ENCODE measurements at regions not wholly inside any gene's neighbourhood (a gene's known extent, or its start where the extent isn't known, plus 50 kb on each side); places are given as distances from the start of the nearest gene placed in this dataset.

DNA sequence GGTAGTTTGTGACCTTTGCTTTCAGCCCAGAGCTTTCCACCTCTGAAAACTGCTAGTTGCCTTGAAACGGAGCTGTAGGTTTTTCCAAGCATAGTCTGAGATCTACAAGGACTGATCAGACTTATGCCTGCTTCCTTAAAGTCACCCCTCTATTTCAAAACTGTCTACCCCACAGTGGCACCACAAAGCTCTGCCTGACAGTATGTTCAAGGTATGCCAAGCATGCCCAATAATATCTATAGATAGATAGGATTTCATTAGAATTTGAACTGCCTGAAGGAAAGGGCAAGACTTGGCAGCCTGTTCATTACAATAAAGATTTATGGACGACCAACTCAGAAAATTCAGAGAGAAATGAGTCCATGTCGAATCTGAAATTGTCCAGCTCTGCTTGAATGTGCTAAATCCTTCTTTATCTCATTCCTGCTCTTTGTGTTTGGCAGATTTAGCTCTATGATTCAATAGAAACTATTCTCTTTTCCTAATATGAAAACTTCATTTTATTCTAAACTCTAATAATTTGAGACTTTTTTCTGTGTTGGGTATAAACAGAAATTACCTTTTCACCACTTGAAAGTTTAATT, 227.6 kb upstream of the TBC1D5 start:
- H3K27me3 ChIP-seq (ENCODE audit: insufficient read depth), result no peaks in the 10 kb centered on the region
- H3K9me3 ChIP-seq, result no peaks in the 10 kb centered on the region
- H3K36me3 ChIP-seq (replicated peaks in 1 of 2; ENCODE audit: control insufficient read depth in 1 of 2, insufficient read depth in 2 of 2, low read length in 1 of 2), result no peaks in the 10 kb centered on the region
- POLR2A ChIA-PET, result no interaction called here
- TF ChIP-seq FOXM1 (IDR thresholded peaks at IDR 0.05; ENCODE audit: low read depth) (no peak), POLR2AphosphoS5 (IDR thresholded peaks at IDR 0.05; ENCODE audit: low read depth, low read length) (no peak), TCF12 (IDR thresholded peaks at IDR 0.05) (no peak), RXRA (IDR thresholded peaks at IDR 0.05; ENCODE audit: borderline replicate concordance, low read depth) (no peak), ELF1 (IDR thresholded peaks at IDR 0.05) (no peak), SIN3A (IDR thresholded peaks at IDR 0.05; ENCODE audit: borderline replicate concordance, low read depth, low read length) (no peak), TEAD4 (IDR thresholded peaks at IDR 0.05; ENCODE audit: borderline replicate concordance, insufficient read depth) (no peak)
- TF ChIP-seq, protein P1, sequence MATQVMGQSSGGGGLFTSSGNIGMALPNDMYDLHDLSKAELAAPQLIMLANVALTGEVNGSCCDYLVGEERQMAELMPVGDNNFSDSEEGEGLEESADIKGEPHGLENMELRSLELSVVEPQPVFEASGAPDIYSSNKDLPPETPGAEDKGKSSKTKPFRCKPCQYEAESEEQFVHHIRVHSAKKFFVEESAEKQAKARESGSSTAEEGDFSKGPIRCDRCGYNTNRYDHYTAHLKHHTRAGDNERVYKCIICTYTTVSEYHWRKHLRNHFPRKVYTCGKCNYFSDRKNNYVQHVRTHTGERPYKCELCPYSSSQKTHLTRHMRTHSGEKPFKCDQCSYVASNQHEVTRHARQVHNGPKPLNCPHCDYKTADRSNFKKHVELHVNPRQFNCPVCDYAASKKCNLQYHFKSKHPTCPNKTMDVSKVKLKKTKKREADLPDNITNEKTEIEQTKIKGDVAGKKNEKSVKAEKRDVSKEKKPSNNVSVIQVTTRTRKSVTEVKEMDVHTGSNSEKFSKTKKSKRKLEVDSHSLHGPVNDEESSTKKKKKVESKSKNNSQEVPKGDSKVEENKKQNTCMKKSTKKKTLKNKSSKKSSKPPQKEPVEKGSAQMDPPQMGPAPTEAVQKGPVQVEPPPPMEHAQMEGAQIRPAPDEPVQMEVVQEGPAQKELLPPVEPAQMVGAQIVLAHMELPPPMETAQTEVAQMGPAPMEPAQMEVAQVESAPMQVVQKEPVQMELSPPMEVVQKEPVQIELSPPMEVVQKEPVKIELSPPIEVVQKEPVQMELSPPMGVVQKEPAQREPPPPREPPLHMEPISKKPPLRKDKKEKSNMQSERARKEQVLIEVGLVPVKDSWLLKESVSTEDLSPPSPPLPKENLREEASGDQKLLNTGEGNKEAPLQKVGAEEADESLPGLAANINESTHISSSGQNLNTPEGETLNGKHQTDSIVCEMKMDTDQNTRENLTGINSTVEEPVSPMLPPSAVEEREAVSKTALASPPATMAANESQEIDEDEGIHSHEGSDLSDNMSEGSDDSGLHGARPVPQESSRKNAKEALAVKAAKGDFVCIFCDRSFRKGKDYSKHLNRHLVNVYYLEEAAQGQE (IDR thresholded peaks at IDR 0.05; ENCODE audit: low read depth, low read length), result no peak
- TF ChIP-seq, protein P2, sequence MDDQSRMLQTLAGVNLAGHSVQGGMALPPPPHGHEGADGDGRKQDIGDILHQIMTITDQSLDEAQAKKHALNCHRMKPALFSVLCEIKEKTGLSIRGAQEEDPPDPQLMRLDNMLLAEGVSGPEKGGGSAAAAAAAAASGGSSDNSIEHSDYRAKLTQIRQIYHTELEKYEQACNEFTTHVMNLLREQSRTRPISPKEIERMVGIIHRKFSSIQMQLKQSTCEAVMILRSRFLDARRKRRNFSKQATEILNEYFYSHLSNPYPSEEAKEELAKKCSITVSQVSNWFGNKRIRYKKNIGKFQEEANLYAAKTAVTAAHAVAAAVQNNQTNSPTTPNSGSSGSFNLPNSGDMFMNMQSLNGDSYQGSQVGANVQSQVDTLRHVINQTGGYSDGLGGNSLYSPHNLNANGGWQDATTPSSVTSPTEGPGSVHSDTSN (IDR thresholded peaks at IDR 0.05), result no peak
- no peaks in the 10 kb centered on the region; a peak in 1 of 4 replicates for H3K4me1 ChIP-seq (ENCODE audit: control insufficient read depth in 1 of 2, insufficient read depth in 2 of 2, low read depth in 1 of 2, low read length in 1 of 2)
- no peaks in the 10 kb centered on the region for H3F3A ChIP-seq (replicated peaks; ENCODE audit: insufficient read depth)
- CTCF ChIA-PET, result interaction anchor here (1.1 to 1.2 kb wide), 2 partner anchors 10 to 12 kb away, joined by 3 read pairs; no protein-coding TSS in a partner anchor
- no peak overlapping the region for H2AFZ ChIP-seq (ENCODE audit: low read depth)
- H3K79me2 ChIP-seq (ENCODE audit: insufficient read depth), result no peaks in the 10 kb centered on the region
- no peak overlapping the region for H3K4me2 ChIP-seq
- H4K20me1 ChIP-seq (ENCODE audit: insufficient read depth), result no peaks in the 10 kb centered on the region
- no peaks in the 10 kb centered on the region for H3K9me2 ChIP-seq
- DNase-seq, result no peak
- no peak overlapping the region for H3K27ac ChIP-seq (ENCODE audit: low read depth in 2 of 2, low read length in 1 of 2)
- 43% methylated on average over 3 of the region's 3 CpGs for WGBS (ENCODE audit: low lambda C conversion rate)
- H3K9ac ChIP-seq, result no peak overlapping the region
- no peak overlapping the region for H3K4me3 ChIP-seq (ENCODE audit: low read depth in 2 of 2, low read length in 1 of 2)

DNA sequence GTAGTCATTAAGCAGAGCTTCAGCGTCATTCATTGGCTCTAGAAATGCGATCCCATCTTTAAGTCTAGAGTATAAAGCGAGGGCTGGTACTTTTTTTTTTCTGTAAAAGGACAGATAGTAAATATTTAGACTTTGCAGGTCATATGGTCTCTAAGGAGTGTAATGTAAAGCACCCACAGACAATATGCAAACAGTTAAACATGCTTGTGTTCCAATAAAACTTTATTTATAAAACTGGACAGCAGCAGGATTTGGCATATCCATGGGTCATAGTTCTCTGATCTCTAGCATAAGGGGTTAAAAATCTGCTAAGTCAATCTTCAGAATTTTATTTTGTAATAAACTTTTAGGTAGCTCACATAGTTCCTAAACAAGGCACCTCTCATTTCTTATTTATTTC, 226.8 kb upstream of the TBC1D5 start:
- H4K20me1 ChIP-seq (ENCODE audit: insufficient read depth), result no peaks in the 10 kb centered on the region
- no peak overlapping the region for H3K9ac ChIP-seq
- no peak overlapping the region for H3K4me3 ChIP-seq (ENCODE audit: low read depth in 2 of 2, low read length in 1 of 2)
- H3K9me3 ChIP-seq, result no peaks in the 10 kb centered on the region
- DNase-seq, result no peak
- no peak for TF ChIP-seq FOXM1 (IDR thresholded peaks at IDR 0.05; ENCODE audit: low read depth)
- TF ChIP-seq SIN3A (IDR thresholded peaks at IDR 0.05; ENCODE audit: borderline replicate concordance, low read depth, low read length), result no peak
- TF ChIP-seq MXI1 (IDR thresholded peaks at IDR 0.05; ENCODE audit: low read depth, low read length), result no peak
- TF ChIP-seq MEF2A (IDR thresholded peaks at IDR 0.05; ENCODE audit: borderline replicate concordance, low read depth), result no peak
- TF ChIP-seq RCOR1 (IDR thresholded peaks at IDR 0.05; ENCODE audit: low read length), result no peak
- TF ChIP-seq EP300 (IDR thresholded peaks at IDR 0.05; ENCODE audit: borderline replicate concordance in 1 of 2, low read depth in 1 of 2, low read length in 1 of 2), result no peak
- TF ChIP-seq FOXJ3 (CRISPR knock-in tag; IDR thresholded peaks at IDR 0.05), result no peak
- TF ChIP-seq CHD2 (IDR thresholded peaks at IDR 0.05; ENCODE audit: low read length, partially characterized antibody), result no peak
- TF ChIP-seq, protein P3, sequence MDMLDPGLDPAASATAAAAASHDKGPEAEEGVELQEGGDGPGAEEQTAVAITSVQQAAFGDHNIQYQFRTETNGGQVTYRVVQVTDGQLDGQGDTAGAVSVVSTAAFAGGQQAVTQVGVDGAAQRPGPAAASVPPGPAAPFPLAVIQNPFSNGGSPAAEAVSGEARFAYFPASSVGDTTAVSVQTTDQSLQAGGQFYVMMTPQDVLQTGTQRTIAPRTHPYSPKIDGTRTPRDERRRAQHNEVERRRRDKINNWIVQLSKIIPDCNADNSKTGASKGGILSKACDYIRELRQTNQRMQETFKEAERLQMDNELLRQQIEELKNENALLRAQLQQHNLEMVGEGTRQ (IDR thresholded peaks at IDR 0.05; ENCODE audit: borderline replicate concordance, low read depth, low read length), result no peak
- TF ChIP-seq, protein P4, sequence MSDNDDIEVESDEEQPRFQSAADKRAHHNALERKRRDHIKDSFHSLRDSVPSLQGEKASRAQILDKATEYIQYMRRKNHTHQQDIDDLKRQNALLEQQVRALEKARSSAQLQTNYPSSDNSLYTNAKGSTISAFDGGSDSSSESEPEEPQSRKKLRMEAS (IDR thresholded peaks at IDR 0.05; ENCODE audit: low read depth), result no peak
- H3K27ac ChIP-seq (ENCODE audit: low read depth in 2 of 2, low read length in 1 of 2), result no peak overlapping the region
- H2AFZ ChIP-seq (ENCODE audit: low read depth), result no peak overlapping the region
- H3K79me2 ChIP-seq (ENCODE audit: insufficient read depth), result no peaks in the 10 kb centered on the region
- H3K36me3 ChIP-seq (replicated peaks in 1 of 2; ENCODE audit: control insufficient read depth in 1 of 2, insufficient read depth in 2 of 2, low read length in 1 of 2), result no peaks in the 10 kb centered on the region
- no peaks in the 10 kb centered on the region for H3K27me3 ChIP-seq (ENCODE audit: insufficient read depth)
- 94% methylated on average over 3 of the region's 3 CpGs for WGBS (ENCODE audit: low lambda C conversion rate)
- no peaks in the 10 kb centered on the region; a peak in 1 of 4 replicates for H3K4me1 ChIP-seq (ENCODE audit: control insufficient read depth in 1 of 2, insufficient read depth in 2 of 2, low read depth in 1 of 2, low read length in 1 of 2)
- H3K9me2 ChIP-seq, result no peaks in the 10 kb centered on the region
- ChIA-PET POLR2A (no interaction called here), CTCF (interaction anchor here (1.2 to 2.0 kb wide), 3 partner anchors 10 to 128 kb away, joined by 3 to 6 read pairs (median 3); no protein-coding TSS in a partner anchor)
- no peaks in the 10 kb centered on the region for H3F3A ChIP-seq (replicated peaks; ENCODE audit: insufficient read depth)
- H3K4me2 ChIP-seq, result no peak overlapping the region

All from SK-N-SH (cell line).